Neural progenitor cell (in vitro differentiated cells): ENCODE measurements at regions not wholly inside any gene's neighbourhood (a gene's known extent, or its start where the extent isn't known, plus 50 kb on each side); places are given as distances from the start of the nearest gene placed in this dataset.

Source experiments
- EZH2 ChIP-seq: fragments of 200-600 bp; sonication (generic); IDR thresholded peaks from 2 replicates; pipeline ENCODE4 v1.6.1; 2017; ENCODE audit warnings: antibody characterized with exemption, mild to moderate bottlenecking, moderate library complexity
- TF ChIP-seq, protein P1 (sequence below): fragments of 200-600 bp; sonication (generic); IDR thresholded peaks from 2 replicates; pipeline ENCODE4 v1.5.1; 2017; ENCODE audit warnings: antibody characterized with exemption, mild to moderate bottlenecking

DNA sequence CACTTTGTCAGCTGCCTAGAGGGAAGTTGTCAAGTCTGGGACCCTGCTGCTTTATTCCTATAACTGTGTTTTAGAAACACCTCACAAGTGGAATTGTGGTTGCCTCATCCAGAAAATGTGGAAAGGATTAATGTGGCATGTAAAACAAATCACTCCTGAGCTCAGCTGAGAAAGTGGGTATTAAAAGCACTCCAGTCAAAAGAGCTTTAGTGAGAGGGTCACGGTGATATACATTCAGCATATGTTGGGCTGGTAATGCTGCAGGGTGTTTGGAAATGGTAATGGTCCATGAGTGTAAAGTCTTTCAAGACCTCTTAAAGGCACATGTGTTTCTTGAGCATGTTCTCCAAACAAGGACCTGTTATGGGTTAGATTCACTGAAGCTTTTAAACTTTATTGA is 318.2 kb upstream of the MEOX2 start:
- TF ChIP-seq, protein P1, sequence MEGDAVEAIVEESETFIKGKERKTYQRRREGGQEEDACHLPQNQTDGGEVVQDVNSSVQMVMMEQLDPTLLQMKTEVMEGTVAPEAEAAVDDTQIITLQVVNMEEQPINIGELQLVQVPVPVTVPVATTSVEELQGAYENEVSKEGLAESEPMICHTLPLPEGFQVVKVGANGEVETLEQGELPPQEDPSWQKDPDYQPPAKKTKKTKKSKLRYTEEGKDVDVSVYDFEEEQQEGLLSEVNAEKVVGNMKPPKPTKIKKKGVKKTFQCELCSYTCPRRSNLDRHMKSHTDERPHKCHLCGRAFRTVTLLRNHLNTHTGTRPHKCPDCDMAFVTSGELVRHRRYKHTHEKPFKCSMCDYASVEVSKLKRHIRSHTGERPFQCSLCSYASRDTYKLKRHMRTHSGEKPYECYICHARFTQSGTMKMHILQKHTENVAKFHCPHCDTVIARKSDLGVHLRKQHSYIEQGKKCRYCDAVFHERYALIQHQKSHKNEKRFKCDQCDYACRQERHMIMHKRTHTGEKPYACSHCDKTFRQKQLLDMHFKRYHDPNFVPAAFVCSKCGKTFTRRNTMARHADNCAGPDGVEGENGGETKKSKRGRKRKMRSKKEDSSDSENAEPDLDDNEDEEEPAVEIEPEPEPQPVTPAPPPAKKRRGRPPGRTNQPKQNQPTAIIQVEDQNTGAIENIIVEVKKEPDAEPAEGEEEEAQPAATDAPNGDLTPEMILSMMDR, result no peak
- no peak for TF ChIP-seq EZH2
